Urinary bladder (tissue), 3 donors: ENCODE measurements at regions not wholly inside any gene's neighbourhood (a gene's known extent, or its start where the extent isn't known, plus 50 kb on each side); places are given as distances from the start of the nearest gene placed in this dataset.

Source experiments
- DNase-seq: peaks from one replicate; pipeline ENCODE4 v3.0.0-alpha.2; 2015; ENCODE audit errors: extremely low spot score
- H3K27ac ChIP-seq: one replicate; pipeline ENCODE4 v1.5.1; 2013; ENCODE audit warnings: low read depth, mild to moderate bottlenecking, moderate library complexity
- H3K36me3 ChIP-seq: one replicate; pipeline ENCODE4 v1.6.1; 2013; ENCODE audit warnings: mild to moderate bottlenecking, moderate library complexity; ENCODE audit not compliant: insufficient read depth
- H3K4me1 ChIP-seq: one replicate; pipeline ENCODE4 v1.6.1; 2013; ENCODE audit warnings: mild to moderate bottlenecking, moderate library complexity; ENCODE audit not compliant: insufficient read depth
- H3K4me3 ChIP-seq: one replicate; pipeline ENCODE4 v1.5.1; 2013; ENCODE audit warnings: low read depth, low read length
- WGBS: extraction: QIAGEN DNeasy Blood & Tissue Kit; methylation state at CpG from one replicate; pipeline ENCODE4 v1.1.7; 2013; 5-methylcytosine and 5-hydroxymethylcytosine counted together
- donor health status: healthy with polysubstance abuse.
- donor health status: healthy.

DNA sequence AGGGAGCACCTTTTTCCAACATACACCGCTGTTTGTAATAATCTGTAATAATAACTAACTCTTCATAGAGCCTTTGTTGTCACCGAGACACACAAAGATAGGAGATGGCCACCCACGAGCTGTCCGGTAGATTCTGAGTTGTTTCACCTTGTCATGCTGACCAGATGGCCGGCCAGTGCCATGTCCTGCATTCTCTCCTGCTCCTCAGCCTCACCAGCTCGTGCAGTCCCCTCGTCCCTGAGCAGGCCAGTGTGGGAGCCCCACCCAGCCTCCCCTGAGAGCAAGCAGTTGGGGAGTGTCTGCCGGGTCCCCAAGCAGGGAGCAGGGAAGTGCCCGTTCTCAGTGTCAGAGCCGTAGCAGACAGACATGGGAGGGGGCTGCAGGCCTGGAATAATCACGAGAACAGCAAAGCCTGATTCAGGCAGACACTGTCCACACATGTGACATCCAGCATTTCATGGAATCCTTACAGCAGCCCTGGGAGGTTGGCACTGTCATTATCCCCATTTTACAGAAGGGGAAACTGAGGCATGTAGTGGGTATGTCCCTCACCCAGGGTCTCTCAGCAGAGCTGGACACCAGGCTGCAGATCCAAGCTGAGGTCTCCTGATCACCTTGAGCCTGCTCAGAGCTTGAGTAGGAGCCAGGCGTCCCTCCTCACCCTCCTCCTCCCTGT lies 178.5 kb upstream of the CIBAR2 start:
- no peak for DNase-seq
- Histone ChIP-seq H3K27ac (no peak overlapping the region), H3K4me3 (no peak overlapping the region), H3K36me3 (no peaks in the 10 kb centered on the region), H3K4me1 (no peaks in the 10 kb centered on the region)
- 75% methylated on average over 12 of the region's 12 CpGs for WGBS

DNA sequence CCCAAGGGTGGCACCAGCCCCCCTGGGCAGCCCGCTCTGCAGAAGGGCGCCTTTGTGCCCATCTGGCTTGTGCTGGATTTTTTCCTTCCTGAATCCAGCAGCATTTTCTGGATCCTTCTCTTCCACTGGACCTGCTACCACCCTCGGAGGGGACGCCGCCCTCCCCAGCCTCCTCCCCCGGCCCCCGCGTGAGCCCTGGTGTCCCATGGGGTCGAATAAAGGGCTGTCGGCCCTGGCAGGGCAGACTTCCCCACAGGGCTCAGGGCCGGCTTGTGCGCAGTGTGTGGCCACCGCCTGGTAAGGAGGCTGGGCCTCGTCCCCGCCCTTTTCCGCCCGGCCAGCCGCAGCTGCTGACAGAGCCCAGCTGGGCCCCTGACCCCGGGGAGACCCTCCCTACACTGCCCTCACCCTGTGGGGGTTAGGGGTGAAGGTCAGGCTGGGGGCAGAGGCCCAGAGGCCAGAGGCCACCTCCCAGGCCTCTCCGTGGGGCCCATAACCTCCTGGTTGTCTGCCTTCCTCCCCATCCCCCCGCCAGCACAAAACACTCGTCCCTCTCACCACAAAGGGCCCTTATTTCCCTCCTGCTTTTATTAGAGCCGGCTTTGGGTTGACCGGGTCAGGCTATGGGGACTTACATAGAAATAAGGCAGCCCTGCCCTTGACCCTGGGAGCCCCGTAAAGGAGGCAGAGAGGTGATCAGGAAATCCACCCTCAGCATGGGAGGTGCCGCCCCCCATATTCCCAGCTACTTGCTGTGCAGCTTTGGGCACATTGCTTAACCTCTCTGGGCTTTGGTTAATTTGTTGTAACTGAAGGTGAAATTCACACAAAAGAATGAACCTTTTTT lies 179.3 kb upstream of the CIBAR2 start:
- no peak for DNase-seq
- 53% methylated on average over 26 of the region's 26 CpGs for WGBS
- H3K36me3 ChIP-seq, result no peaks in the 10 kb centered on the region

DNA sequence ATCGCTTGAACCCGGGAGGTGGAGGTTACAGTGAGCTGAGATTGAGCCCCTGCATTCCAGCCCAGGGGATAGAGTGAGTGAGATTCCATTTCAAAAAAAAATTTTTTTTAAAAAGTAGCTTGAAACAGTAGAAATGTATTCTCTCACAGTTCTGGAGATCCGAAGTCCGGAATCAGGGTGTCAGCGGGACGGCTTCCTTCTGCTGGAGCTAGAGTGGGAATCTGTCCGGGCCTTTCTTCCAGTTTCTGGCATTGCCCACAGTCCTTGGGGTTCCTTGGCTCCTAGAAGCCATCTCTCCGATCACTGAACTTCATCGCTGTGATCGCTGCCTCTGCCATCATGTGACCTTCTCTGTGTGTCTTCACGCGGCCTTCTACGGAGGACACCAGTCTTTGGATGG lies 181.2 kb upstream of the CIBAR2 start:
- WGBS, result 97% methylated on average over 13 of the region's 13 CpGs
- no peak overlapping the region for H3K4me3 ChIP-seq
- DNase-seq, result no peak
- H3K4me1 ChIP-seq, result no peaks in the 10 kb centered on the region
- H3K27ac ChIP-seq, result no peak overlapping the region
- no peaks in the 10 kb centered on the region for H3K36me3 ChIP-seq

More for the DNA sequence above, 179.3 kb upstream of the CIBAR2 start:
- Histone ChIP-seq H3K4me3 (no peak overlapping the region), H3K27ac (no peak overlapping the region), H3K4me1 (no peaks in the 10 kb centered on the region)

DNA sequence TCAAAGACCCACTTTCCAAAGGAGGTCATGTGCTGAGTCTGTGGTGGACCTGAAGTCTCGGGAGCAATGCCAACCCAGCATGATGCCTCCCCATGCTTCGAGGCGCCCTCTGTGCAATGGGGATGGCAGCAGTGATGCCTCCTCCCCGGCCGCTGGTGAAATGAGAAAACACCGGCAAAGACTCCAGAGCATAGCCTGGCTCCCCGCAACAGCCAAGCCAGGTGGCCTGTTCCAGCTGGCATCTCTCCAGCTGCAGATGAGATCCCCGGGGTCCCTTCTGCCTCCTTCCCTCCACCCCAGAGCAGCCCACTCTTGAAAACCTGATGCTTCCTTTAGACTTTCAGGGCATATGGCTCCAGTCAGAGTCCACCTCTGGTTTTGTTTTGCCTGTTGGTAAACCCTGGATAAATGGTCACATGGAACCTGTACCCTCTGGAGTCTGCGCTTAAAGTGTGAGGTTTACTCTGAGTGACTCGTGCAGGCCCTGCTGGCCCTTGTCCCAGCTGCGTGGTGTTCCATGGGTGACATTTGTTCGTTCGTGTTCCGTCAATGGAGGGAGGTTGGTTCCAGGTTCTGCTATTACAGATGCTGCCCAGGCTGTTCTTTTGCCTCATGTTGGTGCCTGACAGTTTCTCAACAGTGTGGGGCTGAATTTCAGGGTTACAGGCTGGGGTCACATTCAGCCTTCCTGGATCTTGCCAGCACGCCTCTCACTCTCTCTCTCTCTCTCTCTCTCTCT lies 181.8 kb upstream of the CIBAR2 start:
- Histone ChIP-seq H3K4me3 (no peak overlapping the region), H3K36me3 (no peaks in the 10 kb centered on the region), H3K4me1 (no peaks in the 10 kb centered on the region), H3K27ac (no peak overlapping the region)
- DNase-seq, result no peak
- WGBS, result 74% methylated on average over 15 of the region's 15 CpGs

DNA sequence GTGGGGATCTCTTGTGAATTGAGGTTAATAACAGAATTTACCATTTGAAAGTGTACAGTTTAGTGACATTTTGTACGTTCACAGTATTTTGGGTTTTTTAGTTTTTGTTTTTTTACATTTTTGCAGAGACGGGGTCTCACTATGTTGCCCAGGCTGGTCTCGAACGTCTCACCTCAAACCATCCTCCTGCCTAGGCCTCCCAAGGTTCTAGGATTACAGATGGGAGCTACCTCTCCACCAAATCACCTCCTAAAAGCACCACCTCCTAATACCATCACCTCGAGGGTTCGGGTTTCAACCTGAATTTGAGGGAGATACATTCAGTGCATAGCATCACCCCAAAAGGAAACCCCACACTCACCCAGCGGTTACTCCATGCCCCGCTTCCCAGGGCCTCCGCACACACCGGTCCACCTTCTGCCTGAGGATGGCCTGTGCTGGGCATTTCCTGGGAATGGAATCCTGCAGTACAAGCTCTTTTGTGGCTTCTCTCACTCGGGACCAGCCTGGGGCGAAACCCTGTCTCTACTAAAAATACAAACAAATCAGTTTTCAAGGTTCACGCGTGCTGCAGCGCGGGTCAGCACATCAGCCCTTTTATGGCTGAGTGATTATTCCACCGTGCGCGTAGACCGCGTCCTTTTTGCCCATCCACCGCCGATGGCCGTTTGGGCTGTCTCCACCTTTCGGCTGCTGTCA lies 182.7 kb upstream of the CIBAR2 start:
- Histone ChIP-seq H3K4me3 (no peak overlapping the region), H3K27ac (no peak overlapping the region), H3K4me1 (no peaks in the 10 kb centered on the region), H3K36me3 (no peaks in the 10 kb centered on the region)
- WGBS, result 96% methylated on average over 25 of the region's 25 CpGs
- DNase-seq, result no peak

DNA sequence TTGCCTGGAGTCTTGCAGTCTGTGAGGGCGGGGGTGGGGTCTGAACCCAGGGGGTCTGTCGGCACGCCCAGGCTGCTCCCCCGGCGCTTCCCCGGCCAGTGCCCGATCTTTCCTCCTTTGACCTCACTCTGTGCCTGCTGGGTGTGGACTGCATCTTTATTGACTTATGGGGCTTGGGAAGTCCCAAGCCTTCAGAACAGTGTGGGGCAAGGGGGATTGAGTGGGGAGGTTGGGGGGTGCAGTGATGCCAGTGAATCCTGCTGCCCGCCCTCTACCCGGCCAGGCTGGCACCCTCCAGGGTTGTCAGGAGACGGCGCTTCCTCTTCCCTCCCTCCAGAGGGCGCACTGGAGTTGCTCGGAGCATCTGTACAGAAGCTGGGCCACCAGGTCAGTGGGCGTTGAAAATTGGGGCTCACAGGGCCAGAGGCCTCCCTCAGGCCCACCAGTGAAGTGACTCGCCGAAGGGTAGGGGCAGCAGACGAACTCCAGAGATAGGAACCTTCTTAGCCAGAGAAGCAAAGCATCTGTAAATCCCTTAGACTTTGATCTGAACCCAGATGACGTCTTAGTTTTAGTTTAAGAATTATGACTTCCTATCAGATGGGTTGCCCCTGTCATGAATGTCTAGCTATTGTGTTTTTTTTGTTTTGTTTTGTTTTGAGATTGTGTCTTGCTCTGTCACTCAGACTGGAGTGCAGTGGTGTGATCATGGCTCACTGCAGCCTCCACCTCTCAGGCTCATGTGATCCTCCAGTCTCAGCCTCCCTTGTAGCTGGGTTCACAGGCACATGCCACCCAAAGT lies 184.8 kb upstream of the CIBAR2 start:
- 76% methylated on average over 18 of the region's 18 CpGs for WGBS
- DNase-seq, result no peak

DNA sequence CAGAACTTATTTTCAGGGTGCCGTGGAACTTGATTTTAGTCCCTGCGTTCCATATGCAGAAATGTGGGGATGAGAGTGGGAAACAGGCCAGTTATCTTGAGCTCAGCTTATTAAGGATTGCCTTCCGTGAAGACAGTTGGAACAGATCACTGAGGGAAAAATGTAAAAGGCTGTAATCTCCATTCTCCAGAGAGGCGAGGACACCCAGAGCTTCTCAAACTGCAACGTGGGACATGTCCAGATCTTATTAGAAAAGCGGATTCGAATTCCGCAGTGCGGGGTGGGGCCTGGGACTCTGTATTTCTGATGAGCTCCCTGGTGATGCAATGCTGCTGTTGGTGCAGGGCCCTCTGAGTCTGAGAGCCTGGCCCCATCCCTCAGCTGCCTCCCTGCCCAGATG lies 185.6 kb upstream of the CIBAR2 start:
- H3K27ac ChIP-seq, result no peak overlapping the region
- no peak overlapping the region for H3K4me3 ChIP-seq
- DNase-seq, result no peak
- H3K4me1 ChIP-seq, result no peaks in the 10 kb centered on the region
- 62% methylated on average over 9 of the region's 9 CpGs for WGBS
- H3K36me3 ChIP-seq, result no peaks in the 10 kb centered on the region

More for the DNA sequence above, 184.8 kb upstream of the CIBAR2 start:
- H3K27ac ChIP-seq, result no peak overlapping the region
- no peaks in the 10 kb centered on the region for H3K36me3 ChIP-seq
- H3K4me1 ChIP-seq, result no peaks in the 10 kb centered on the region
- H3K4me3 ChIP-seq, result no peak overlapping the region

DNA sequence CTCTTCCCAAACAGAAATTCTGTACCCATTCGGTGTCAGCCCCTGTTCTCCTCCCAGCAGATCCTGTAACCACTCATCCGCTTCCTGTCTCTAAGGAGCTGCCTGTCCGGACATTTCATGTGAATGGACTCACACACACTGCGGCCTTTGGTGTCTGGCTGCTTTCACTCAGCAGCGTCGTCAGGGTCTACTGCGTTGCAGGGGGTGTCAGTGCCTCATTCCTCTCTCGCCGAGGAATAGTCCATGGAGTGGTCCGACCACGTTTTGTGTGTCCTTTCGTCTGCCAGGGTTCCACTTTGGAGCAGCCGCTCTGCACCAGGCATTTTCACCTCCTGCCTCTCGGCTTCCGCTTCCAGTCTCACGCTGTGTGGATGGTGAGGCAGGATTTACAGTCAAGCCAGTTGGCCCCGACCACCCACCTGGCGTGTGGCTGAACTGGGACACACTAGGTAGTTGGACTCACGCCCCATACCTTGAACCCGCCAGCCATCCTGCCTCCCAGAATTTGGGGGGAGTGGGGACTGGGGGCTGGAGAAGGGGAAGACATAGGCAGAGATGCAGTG lies 188.2 kb upstream of the CIBAR2 start:
- DNase-seq, result no peak
- Histone ChIP-seq H3K4me1 (no peaks in the 10 kb centered on the region), H3K36me3 (no peaks in the 10 kb centered on the region), H3K4me3 (no peak overlapping the region), H3K27ac (no peak overlapping the region)
- WGBS, result 91% methylated on average over 20 of the region's 20 CpGs

DNA sequence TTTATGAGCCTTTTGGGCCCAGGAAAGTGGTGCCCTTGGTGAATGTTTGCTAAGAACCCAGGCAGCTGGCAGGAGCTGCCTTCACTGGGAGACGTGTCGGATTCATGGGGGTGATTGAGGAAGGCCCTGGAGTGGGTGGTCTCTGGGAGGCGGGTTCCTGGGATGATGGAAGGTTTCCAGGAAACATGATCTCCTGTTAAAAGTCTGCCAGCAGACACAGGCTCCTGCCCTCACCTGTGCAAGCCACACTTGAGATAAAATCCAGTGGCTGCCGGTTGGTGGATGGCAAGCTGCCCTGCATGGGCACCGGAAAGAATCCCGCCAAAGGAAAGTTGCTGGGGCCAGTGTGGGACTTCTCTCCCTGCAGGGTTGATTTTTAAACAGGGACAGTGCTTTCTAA lies 189.0 kb upstream of the CIBAR2 start:
- no peaks in the 10 kb centered on the region for H3K36me3 ChIP-seq
- DNase-seq, result no peak
- H3K4me1 ChIP-seq, result no peaks in the 10 kb centered on the region
- H3K4me3 ChIP-seq, result no peak overlapping the region
- H3K27ac ChIP-seq, result no peak overlapping the region
- 79% methylated on average over 6 of the region's 6 CpGs for WGBS

DNA sequence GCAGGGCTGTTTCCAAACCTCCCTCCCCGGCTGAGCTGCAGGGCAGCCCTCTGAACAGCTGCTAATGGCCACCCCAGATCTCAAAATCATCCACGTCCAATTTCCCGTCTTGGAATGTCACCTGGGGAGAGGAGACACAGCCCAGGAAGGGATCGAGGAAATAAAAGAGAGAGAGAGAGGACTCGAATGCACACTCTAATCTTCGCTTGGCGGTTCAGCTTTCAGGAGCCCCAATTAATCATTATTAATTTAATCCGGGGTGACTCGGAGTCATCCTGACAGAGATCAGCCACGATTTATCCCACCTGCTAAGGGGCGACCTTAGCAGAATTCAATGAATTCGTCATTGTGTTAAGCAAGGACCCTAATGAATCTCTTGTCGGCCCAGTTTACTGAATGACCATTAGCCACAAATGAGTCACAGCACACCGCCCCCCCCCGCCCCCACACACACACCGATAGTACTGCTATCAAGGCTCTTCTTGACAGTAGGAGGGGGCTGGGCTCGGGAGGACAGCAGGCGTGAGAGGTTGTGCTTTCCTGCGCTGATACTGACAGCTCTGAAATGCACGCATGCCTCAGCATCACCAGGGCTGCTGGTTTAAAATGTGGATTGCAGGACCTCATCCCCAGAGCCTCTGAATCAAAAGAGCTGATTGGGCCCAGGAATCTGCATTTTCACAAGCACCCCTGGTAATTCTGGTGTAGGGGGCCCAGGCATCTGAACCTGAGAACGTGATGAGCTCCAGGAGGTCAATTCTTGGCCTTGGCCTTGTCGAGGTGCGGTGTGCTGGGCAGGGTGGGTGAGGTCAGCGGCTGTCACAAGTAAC lies 190.0 kb upstream of the CIBAR2 start:
- Histone ChIP-seq H3K4me1 (no peaks in the 10 kb centered on the region), H3K4me3 (no peak overlapping the region), H3K36me3 (no peaks in the 10 kb centered on the region), H3K27ac (no peak overlapping the region)
- WGBS, result 73% methylated on average over 24 of the region's 24 CpGs
- no peak for DNase-seq

DNA sequence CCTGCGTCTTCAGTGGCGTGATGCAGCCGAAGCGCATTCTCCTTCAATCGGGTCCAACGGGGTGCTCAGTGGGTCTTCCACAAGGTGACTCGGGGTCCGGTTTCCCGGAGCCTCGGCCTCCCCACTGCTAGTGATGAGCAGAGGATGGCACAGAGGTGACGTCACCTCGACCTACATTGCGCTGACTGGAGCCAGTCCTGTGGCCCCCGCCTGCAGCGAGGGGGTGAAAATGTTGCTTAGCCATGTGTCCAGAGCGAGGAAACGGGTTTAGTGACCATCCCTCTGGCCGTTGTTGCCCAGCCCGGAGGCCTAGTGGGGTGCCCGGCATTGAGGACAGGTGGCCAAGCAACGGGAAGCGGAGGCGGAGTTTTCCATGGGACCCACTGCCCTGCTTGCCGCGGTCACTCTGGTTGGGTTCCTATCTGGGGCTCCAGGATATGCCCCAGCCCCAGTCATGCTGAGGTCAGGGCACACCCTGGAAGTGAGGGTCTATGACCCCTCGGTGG lies 190.6 kb upstream of the CIBAR2 start:
- H3K4me3 ChIP-seq, result no peak overlapping the region
- no peaks in the 10 kb centered on the region for H3K36me3 ChIP-seq
- H3K4me1 ChIP-seq, result no peaks in the 10 kb centered on the region
- no peak overlapping the region for H3K27ac ChIP-seq
- no peak for DNase-seq
- 80% methylated on average over 26 of the region's 26 CpGs for whole genome bisulfite sequencing
